HEK293T (cell line): ENCODE measurements at regions not wholly inside any gene's neighbourhood (a gene's known extent, or its start where the extent isn't known, plus 50 kb on each side); places are given as distances from the start of the nearest gene placed in this dataset.

Experiments
- ELF4 ChIP-seq: fragments of 450-650 bp; IDR thresholded peaks from 2 replicates; pipeline ENCODE4 v1.6.1; 2017; ENCODE audit warnings: antibody characterized with exemption
- LEF1 ChIP-seq: fragments of 450-650 bp; IDR thresholded peaks from 2 replicates; pipeline ENCODE4 v1.6.1; 2017; ENCODE audit warnings: mild to moderate bottlenecking, borderline replicate concordance
- SP1 ChIP-seq: fragments of 450-650 bp; IDR thresholded peaks from 2 replicates; pipeline ENCODE4 v1.6.1; 2017

- TF ChIP-seq SP1 (no peak), ELF4 (no peak), LEF1 (no peak)
Observed at GRCh38 chr11:41534861-41535260, 75.4 kb upstream of the LRRC4C start.
